CD4-positive, alpha-beta T cell (primary cell): ENCODE measurements at regions not wholly inside any gene's neighbourhood (a gene's known extent, or its start where the extent isn't known, plus 50 kb on each side); places are given as distances from the start of the nearest gene placed in this dataset.

Experiments
- ATAC-seq: fragments of 200-7000 bp; cut with Tn5 transposase; one replicate; pipeline ENCODE4 v1.10.0; 2022; ENCODE audit warnings: mild to moderate bottlenecking; ENCODE audit not compliant: poor library complexity
- CTCF ChIA-PET: fragments of 350-600 bp; sonication (Branson Sonifier 250); formaldehyde crosslinking; loops from one replicate; lab custom pipeline; 2021; ENCODE audit warnings: antibody characterized with exemption, inconsistent platforms; lab: Charles Lee
- POLR2A ChIA-PET: fragments of 350-600 bp; sonication (Branson Sonifier 250); formaldehyde crosslinking; loops from one replicate; lab custom pipeline; 2021; ENCODE audit warnings: antibody characterized with exemption, inconsistent platforms; lab: Charles Lee
- DNase-seq, 14 experiments: peaks; one replicate each; pipeline ENCODE4 v3.0.0-alpha.2; 2013 to 2020; ENCODE audit warnings: mixed read lengths in 2 of 14
- H3K27ac ChIP-seq, 2 donors: one replicate each; pipeline versions ENCODE4 v1.5.1 to v1.7.0; 2013; ENCODE audit warnings: low read length in 2 of 2, low read depth in 1 of 2, mild to moderate bottlenecking in 1 of 2
- H3K27me3 ChIP-seq, 2 experiments: 1 replicate in 1 of 2; 2 replicates in 1 of 2; pipeline versions ENCODE4 v1.6.1 to v1.7.0; 2013; ENCODE audit warnings: low read length in 2 of 2, control low read depth in 1 of 2, mild to moderate bottlenecking in 1 of 2, moderate library complexity in 1 of 2; ENCODE audit not compliant: insufficient read depth in 2 of 2, control insufficient read depth in 1 of 2
- H3K36me3 ChIP-seq: one replicate; pipeline ENCODE4 v1.6.1; 2013; ENCODE audit warnings: low read length, control low read depth; ENCODE audit not compliant: insufficient read depth
- H3K4me1 ChIP-seq: one replicate; pipeline ENCODE4 v1.6.1; 2013; ENCODE audit warnings: low read length, control low read depth; ENCODE audit not compliant: insufficient read depth
- H3K4me3 ChIP-seq: one replicate; pipeline ENCODE4 v1.5.1; 2013; ENCODE audit warnings: mild to moderate bottlenecking, low read length, moderate library complexity
- H3K9me3 ChIP-seq, 2 experiments: 1 replicate in 1 of 2; 2 replicates in 1 of 2; pipeline versions ENCODE4 v1.6.1 to v1.7.0; 2013; ENCODE audit warnings: low read length in 2 of 2, mild to moderate bottlenecking in 2 of 2, control low read depth in 1 of 2, moderate library complexity in 1 of 2; ENCODE audit not compliant: control insufficient read depth in 1 of 2, insufficient read depth in 1 of 2
- H3K27ac Mint-ChIP-seq: one replicate; pipeline ENCODE4 v1.8.0; 2020; ENCODE audit warnings: mixed read lengths
- H3K27me3 Mint-ChIP-seq: one replicate; pipeline ENCODE4 v1.8.0; 2021; ENCODE audit warnings: mixed read lengths
- H3K36me3 Mint-ChIP-seq: one replicate; pipeline ENCODE4 v1.8.0; 2021; ENCODE audit warnings: low read depth, mixed read lengths
- H3K4me1 Mint-ChIP-seq: one replicate; pipeline ENCODE4 v1.8.0; 2021; ENCODE audit warnings: low read depth, mixed read lengths
- H3K4me3 Mint-ChIP-seq: one replicate; pipeline ENCODE4 v1.8.0; 2020; ENCODE audit warnings: mild to moderate bottlenecking, mixed read lengths
- H3K9me3 Mint-ChIP-seq: one replicate; pipeline ENCODE4 v1.8.0; 2020; ENCODE audit warnings: mixed read lengths
- CTCF ChIP-seq: fragments of 200-600 bp; IDR thresholded peaks from one replicate; pipeline ENCODE4 v1.8.0; 2022; ENCODE audit warnings: antibody characterized with exemption, mild to moderate bottlenecking
- intact Hi-C, 2 experiments: fragments of 100-400 bp; cut with DNase I in 1 of 2; cut with micrococcal nuclease in 1 of 2; formaldehyde crosslinking; loops; one replicate each; pipeline versions ENCODE4 v1.15.1 to v1.9.0; 2023 to 2025; cut with DNase I, micrococcal nuclease

DNA sequence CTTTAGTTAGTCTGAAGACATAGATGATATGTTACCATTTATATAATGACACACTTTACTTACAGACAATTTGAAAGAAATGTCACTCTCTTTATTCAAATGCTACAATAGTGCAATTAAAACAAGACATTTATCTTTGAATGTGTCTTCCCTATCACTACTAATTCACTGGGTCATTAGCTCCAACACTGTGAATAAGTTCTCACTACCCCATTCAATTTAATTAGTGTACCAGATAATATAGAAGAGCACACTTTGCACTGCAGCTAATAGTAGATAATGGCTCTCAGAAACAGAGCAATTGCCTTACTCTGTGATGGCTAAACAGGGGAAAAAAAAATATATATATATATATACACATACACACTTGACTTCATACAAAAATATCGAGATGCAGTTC lies 497.0 kb downstream of the DTWD2 start:
- no peak for TF ChIP-seq CTCF
- H3K27ac ChIP-seq, result no peak overlapping the region
- H3K4me1 ChIP-seq, result no peaks in the 10 kb centered on the region
- no peaks in the 10 kb centered on the region for H3K36me3 ChIP-seq
- Mint-ChIP-seq H3K9me3 (peaks cover 4% of the 10 kb centered on the region), H3K4me1 (no peaks in the 10 kb centered on the region), H3K36me3 (no peaks in the 10 kb centered on the region), H3K27me3 (no peaks in the 10 kb centered on the region), H3K4me3 (no peak overlapping the region), H3K27ac (no peak overlapping the region)
- intact Hi-C loops, result no loop called here
- ChIA-PET CTCF (no interaction called here), POLR2A (no interaction called here)
- ATAC-seq (no peak), DNase-seq (no peak)
- peaks cover 0 to 9% of the 10 kb centered on the region in 2 experiments for H3K9me3 ChIP-seq
- H3K27me3 ChIP-seq, result no peaks in the 10 kb centered on the region
- no peak overlapping the region for H3K4me3 ChIP-seq

- no peak overlapping the region for H3K27ac Mint-ChIP-seq
- TF ChIP-seq CTCF, result no peak
- CTCF ChIA-PET, result no interaction called here
- H3K9me3 Mint-ChIP-seq, result peaks cover 4% of the 10 kb centered on the region
- intact Hi-C loops, result no loop called here
- no peak for ATAC-seq
- Histone ChIP-seq H3K36me3 (no peaks in the 10 kb centered on the region), H3K27ac (no peak overlapping the region), H3K27me3 (no peaks in the 10 kb centered on the region), H3K4me3 (no peak overlapping the region), H3K4me1 (no peaks in the 10 kb centered on the region), H3K9me3 (peaks cover 0 to 10% of the 10 kb centered on the region in 2 experiments)
- H3K4me1 Mint-ChIP-seq, result no peaks in the 10 kb centered on the region
- no peak for DNase-seq
- no peak overlapping the region for H3K4me3 Mint-ChIP-seq
- POLR2A ChIA-PET, result no interaction called here
- no peaks in the 10 kb centered on the region for H3K27me3 Mint-ChIP-seq
- no peaks in the 10 kb centered on the region for H3K36me3 Mint-ChIP-seq
These were observed 501.6 kb downstream of the DTWD2 start for GRCh38 chr5:118486647-118487225.

DNA sequence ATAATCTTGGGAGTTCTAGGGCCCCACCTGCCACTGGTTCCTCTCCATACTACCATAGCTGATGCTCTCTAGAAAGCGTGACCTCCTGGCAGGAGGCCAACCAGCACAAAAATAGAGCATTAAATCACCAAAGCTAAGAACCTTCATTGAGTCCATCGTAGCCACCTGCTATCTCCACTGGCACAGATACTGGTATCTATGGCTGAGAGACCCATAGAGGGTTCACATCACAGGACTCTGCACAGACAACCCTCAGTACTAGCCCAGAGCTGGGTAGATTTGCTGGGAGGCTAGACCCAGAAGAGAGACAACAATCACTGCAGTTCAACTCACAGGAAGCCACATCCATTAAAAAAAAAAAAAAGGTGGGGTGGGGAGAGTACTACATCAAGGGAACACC lies 509.1 kb downstream of the DTWD2 start:
- no peak for ATAC-seq
- ChIA-PET POLR2A (no interaction called here), CTCF (no interaction called here)
- H3K36me3 ChIP-seq, result no peaks in the 10 kb centered on the region
- Mint-ChIP-seq H3K27ac (no peak overlapping the region), H3K9me3 (no peaks in the 10 kb centered on the region), H3K4me3 (no peak overlapping the region), H3K36me3 (no peaks in the 10 kb centered on the region), H3K4me1 (no peaks in the 10 kb centered on the region), H3K27me3 (no peaks in the 10 kb centered on the region)
- DNase-seq, result no peak
- no peak overlapping the region for H3K27ac ChIP-seq
- no peaks in the 10 kb centered on the region for H3K27me3 ChIP-seq
- H3K4me1 ChIP-seq, result no peaks in the 10 kb centered on the region
- peaks cover 0 to 15% of the 10 kb centered on the region in 2 experiments for H3K9me3 ChIP-seq
- no peak for TF ChIP-seq CTCF
- intact Hi-C loops, result no loop called here
- no peak overlapping the region for H3K4me3 ChIP-seq
